ENCODE measurements at regions not wholly inside any gene's neighbourhood (a gene's known extent, or its start where the extent isn't known, plus 50 kb on each side); places are given as distances from the start of the nearest gene placed in this dataset.

DNA sequence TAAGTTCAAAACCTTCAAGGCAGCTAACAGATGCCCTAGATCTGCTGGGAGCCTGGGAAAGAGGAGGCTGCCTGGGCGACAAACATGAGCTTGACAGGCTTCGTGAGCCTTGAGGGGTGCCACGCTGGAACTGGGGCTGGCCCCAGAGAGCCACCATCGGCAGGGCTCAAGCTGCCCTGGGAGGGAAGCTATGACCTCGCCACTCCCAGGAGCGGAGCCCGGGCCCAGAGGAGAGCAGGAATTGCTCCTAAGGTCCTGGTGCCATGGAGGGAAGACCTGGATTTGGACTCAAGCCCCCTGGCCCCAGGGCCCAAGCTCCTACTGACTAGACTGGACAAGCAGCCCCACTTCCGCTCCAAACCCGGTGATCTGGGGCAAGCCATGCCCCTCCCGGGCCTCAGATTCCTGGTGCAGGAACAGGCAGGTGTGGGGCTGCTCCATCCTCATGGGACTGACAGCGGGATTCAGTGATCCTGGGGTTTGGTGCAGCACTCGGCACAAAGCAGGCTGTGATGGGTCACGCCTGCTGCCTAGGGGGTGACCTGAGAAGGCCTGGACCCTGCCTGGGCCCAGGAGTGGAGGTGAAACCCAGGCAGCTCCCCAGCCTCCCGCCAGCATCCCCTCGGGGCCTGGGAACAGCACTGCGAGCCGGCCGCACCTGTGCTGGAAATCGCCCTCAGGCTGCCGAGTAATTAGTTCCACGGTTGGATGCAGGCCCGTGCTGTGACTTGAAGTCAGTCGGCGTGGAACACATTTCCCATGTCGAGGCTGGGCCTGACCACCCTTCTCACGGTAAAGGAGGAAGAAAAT lies 246.9 kb downstream of the NDUFA10 start:
- no peak for DNase-seq (ENCODE audit: low spot score in 2 of 2)
- Mint-ChIP-seq H3K9me3 (no peaks in the 10 kb centered on the region), H3K4me3 (no peak overlapping the region), H3K27me3 (peaks cover 73% of the 10 kb centered on the region), H3K27ac (ENCODE audit: low read depth) (no peak overlapping the region), H3K4me1 (no peaks in the 10 kb centered on the region), H3K36me3 (ENCODE audit: insufficient read depth) (no peaks in the 10 kb centered on the region)
- no peak for ATAC-seq (replicated peaks; ENCODE audit: extremely low read depth, poor library complexity, severe bottlenecking)

GRCh38 chr2:239777219-239777618 lies 247.9 kb downstream of the NDUFA10 start:
- no peak overlapping the region for H3K4me3 Mint-ChIP-seq
- H3K27ac Mint-ChIP-seq (ENCODE audit: low read depth): no peak overlapping the region
- ATAC-seq (replicated peaks; ENCODE audit: extremely low read depth, poor library complexity, severe bottlenecking) (no peak), DNase-seq (ENCODE audit: low spot score in 2 of 2) (no peak)
- peaks cover 76% of the 10 kb centered on the region for H3K27me3 Mint-ChIP-seq
- no peaks in the 10 kb centered on the region for H3K4me1 Mint-ChIP-seq
- no peaks in the 10 kb centered on the region for H3K9me3 Mint-ChIP-seq
- H3K36me3 Mint-ChIP-seq (ENCODE audit: insufficient read depth): no peaks in the 10 kb centered on the region

DNA sequence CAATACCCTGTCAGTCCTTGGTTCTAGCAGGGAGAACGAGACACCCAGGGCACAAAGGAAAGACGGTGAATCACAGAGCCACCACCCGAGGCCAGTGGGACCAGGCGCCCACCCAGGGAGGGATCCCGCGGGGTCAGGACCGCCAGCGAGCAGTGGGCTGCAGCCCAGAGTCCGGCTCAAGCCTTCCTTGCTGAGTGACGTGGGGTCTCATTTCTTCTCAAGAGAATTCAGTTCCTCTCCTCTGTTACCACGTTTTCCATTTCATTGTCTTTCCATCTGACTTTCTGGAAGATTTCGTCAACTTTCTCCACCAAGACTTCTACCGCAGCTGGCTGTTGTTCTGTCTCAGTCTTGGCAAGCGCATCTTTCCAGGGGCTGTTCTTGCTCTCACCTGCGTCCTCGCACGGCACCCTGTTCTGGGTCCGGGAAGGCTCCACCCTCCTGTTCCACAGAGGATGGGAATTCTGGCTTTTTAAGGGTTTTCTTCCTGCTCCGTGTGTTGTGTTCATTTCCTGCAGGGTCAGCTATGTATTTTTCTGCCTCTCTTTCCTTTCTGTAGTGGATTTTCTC lies 248.6 kb downstream of the NDUFA10 start:
- ATAC-seq (replicated peaks; ENCODE audit: extremely low read depth, poor library complexity, severe bottlenecking) (no peak), DNase-seq (ENCODE audit: low spot score in 2 of 2) (no peak)
- Mint-ChIP-seq H3K27me3 (peaks cover 70% of the 10 kb centered on the region), H3K27ac (ENCODE audit: low read depth) (no peak overlapping the region), H3K4me3 (no peak overlapping the region), H3K9me3 (peaks cover 3% of the 10 kb centered on the region), H3K36me3 (ENCODE audit: insufficient read depth) (no peaks in the 10 kb centered on the region), H3K4me1 (no peaks in the 10 kb centered on the region)

GRCh38 chr2:239775623-239776435 lies 249.3 kb downstream of the NDUFA10 start:
- Mint-ChIP-seq H3K36me3 (ENCODE audit: insufficient read depth) (no peaks in the 10 kb centered on the region), H3K4me3 (no peak overlapping the region), H3K4me1 (no peaks in the 10 kb centered on the region), H3K27ac (ENCODE audit: low read depth) (no peak overlapping the region), H3K27me3 (peaks cover 63% of the 10 kb centered on the region), H3K9me3 (peaks cover 5% of the 10 kb centered on the region)
- DNase-seq (ENCODE audit: low spot score in 2 of 2): no peak
- no peak for ATAC-seq (replicated peaks; ENCODE audit: extremely low read depth, poor library complexity, severe bottlenecking)

GRCh38 chr2:239774933-239775622 lies 250.1 kb downstream of the NDUFA10 start:
- Mint-ChIP-seq H3K36me3 (ENCODE audit: insufficient read depth) (no peaks in the 10 kb centered on the region), H3K27me3 (peaks cover 58% of the 10 kb centered on the region), H3K4me3 (no peak overlapping the region), H3K9me3 (peaks cover 5% of the 10 kb centered on the region), H3K27ac (ENCODE audit: low read depth) (no peak overlapping the region), H3K4me1 (no peaks in the 10 kb centered on the region)
- DNase-seq (ENCODE audit: low spot score in 2 of 2) (no peak), ATAC-seq (replicated peaks; ENCODE audit: extremely low read depth, poor library complexity, severe bottlenecking) (no peak)

DNA sequence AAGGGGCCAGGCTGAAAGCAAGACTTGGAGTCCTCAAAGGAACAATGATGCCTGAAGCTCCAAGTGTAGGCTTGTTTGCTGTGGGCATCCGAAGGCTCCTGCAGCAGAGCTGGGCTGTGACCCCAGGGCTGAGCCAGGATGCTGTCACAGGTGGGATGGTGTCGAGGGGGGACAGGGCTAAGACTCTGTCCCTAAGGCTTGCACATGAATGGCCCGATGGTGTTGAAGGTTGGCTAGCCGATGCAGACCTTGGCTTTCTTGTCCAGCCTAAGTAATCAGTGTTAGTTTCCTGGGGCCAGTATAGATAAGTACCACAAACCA lies 251.0 kb downstream of the NDUFA10 start:
- ATAC-seq (replicated peaks; ENCODE audit: extremely low read depth, poor library complexity, severe bottlenecking): no peak
- Mint-ChIP-seq H3K4me1 (no peaks in the 10 kb centered on the region), H3K4me3 (no peak overlapping the region), H3K27me3 (peaks cover 64% of the 10 kb centered on the region), H3K27ac (ENCODE audit: low read depth) (no peak overlapping the region), H3K36me3 (ENCODE audit: insufficient read depth) (no peaks in the 10 kb centered on the region), H3K9me3 (peaks cover 5% of the 10 kb centered on the region)
- no peak for DNase-seq (ENCODE audit: low spot score in 2 of 2)

GRCh38 chr2:239773228-239774141 lies 251.7 kb downstream of the NDUFA10 start:
- Mint-ChIP-seq H3K9me3 (peaks cover 5% of the 10 kb centered on the region), H3K4me1 (no peaks in the 10 kb centered on the region), H3K4me3 (no peak overlapping the region), H3K27me3 (peaks cover 70% of the 10 kb centered on the region), H3K27ac (ENCODE audit: low read depth) (no peak overlapping the region), H3K36me3 (ENCODE audit: insufficient read depth) (no peaks in the 10 kb centered on the region)
- DNase-seq (ENCODE audit: low spot score in 2 of 2): no peak
- ATAC-seq (replicated peaks; ENCODE audit: extremely low read depth, poor library complexity, severe bottlenecking): no peak

DNA sequence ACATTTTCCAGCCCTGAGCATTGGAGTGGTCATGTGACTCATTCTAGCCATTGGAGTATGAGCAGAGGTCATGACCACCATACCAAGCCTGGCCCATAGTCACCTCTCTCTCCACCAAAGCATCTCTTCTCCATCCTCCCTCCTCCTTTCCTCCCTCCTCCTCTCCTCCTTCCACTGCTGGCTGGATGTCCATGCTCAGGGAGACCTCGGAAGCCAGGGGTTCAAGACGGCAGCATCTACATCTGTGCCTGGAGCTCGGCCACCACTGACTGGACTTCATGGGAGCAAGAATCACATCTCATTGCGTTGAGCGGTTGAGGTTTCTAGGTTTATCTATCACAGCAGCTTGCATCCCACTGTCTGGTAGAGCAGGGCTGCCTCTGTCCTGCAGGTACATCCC lies 252.4 kb downstream of the NDUFA10 start:
- ATAC-seq (replicated peaks; ENCODE audit: extremely low read depth, poor library complexity, severe bottlenecking) (no peak), DNase-seq (ENCODE audit: low spot score in 2 of 2) (no peak)
- H3K27ac Mint-ChIP-seq (ENCODE audit: low read depth): no peak overlapping the region
- no peak overlapping the region for H3K4me3 Mint-ChIP-seq
- H3K27me3 Mint-ChIP-seq: peaks cover 73% of the 10 kb centered on the region
- H3K4me1 Mint-ChIP-seq: no peaks in the 10 kb centered on the region
- H3K9me3 Mint-ChIP-seq: peaks cover 5% of the 10 kb centered on the region
- no peaks in the 10 kb centered on the region for H3K36me3 Mint-ChIP-seq (ENCODE audit: insufficient read depth)

GRCh38 chr2:239770246-239770639 lies 254.9 kb downstream of the NDUFA10 start:
- Mint-ChIP-seq H3K27me3 (peaks cover 60% of the 10 kb centered on the region), H3K4me1 (no peaks in the 10 kb centered on the region), H3K36me3 (ENCODE audit: insufficient read depth) (no peaks in the 10 kb centered on the region), H3K9me3 (peaks cover 5% of the 10 kb centered on the region), H3K4me3 (no peak overlapping the region), H3K27ac (ENCODE audit: low read depth) (no peak overlapping the region)
- DNase-seq (ENCODE audit: low spot score in 2 of 2): no peak
- ATAC-seq (replicated peaks; ENCODE audit: extremely low read depth, poor library complexity, severe bottlenecking): no peak

GRCh38 chr2:239769554-239770245 lies 255.4 kb downstream of the NDUFA10 start:
- DNase-seq (ENCODE audit: low spot score in 2 of 2) (no peak), ATAC-seq (replicated peaks; ENCODE audit: extremely low read depth, poor library complexity, severe bottlenecking) (no peak)
- peaks cover 60% of the 10 kb centered on the region for H3K27me3 Mint-ChIP-seq
- no peaks in the 10 kb centered on the region for H3K4me1 Mint-ChIP-seq
- peaks cover 5% of the 10 kb centered on the region for H3K9me3 Mint-ChIP-seq
- H3K27ac Mint-ChIP-seq (ENCODE audit: low read depth): no peak overlapping the region
- H3K4me3 Mint-ChIP-seq: no peak overlapping the region
- no peaks in the 10 kb centered on the region for H3K36me3 Mint-ChIP-seq (ENCODE audit: insufficient read depth)

DNA sequence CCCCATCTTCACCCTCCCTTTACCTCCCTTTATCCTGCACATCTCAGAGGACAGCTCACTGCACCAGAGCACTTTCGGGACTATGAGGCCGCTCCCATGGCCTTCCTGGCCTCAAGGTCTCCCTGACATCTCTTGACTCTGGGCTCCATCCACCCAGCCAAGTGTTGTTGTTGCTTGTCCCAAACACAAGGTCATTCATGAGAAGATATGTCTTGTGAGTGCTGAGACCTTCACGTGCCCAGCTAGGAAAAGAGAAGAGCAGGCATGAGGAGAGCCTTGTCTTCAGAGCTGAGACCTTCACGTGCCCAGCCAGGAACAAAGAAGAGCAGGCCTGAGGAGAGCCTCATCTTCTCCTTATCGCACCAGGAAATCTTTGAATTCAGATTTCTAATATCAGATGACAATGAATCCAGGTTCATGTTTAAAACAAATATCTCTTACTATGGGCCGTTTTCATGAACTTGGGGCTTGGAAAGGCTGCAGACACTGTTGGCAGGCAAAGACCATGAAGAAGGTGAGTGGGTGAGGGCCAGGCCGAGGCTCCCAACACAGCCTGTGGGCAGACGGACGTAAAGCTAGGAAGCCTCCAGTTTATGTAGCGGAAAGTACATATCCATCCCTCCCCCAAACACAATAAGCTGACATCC lies 256.1 kb downstream of the NDUFA10 start:
- DNase-seq (ENCODE audit: low spot score in 2 of 2) (no peak), ATAC-seq (replicated peaks; ENCODE audit: extremely low read depth, poor library complexity, severe bottlenecking) (no peak)
- Mint-ChIP-seq H3K27me3 (peaks cover 54% of the 10 kb centered on the region), H3K36me3 (ENCODE audit: insufficient read depth) (no peaks in the 10 kb centered on the region), H3K9me3 (peaks cover 5% of the 10 kb centered on the region), H3K4me1 (no peaks in the 10 kb centered on the region), H3K4me3 (no peak overlapping the region), H3K27ac (ENCODE audit: low read depth) (no peak overlapping the region)

Measured in central memory CD8-positive, alpha-beta T cell (primary cell).